ENCODE measurements at regions not wholly inside any gene's neighbourhood (a gene's known extent, or its start where the extent isn't known, plus 50 kb on each side); places are given as distances from the start of the nearest gene placed in this dataset.

DNA sequence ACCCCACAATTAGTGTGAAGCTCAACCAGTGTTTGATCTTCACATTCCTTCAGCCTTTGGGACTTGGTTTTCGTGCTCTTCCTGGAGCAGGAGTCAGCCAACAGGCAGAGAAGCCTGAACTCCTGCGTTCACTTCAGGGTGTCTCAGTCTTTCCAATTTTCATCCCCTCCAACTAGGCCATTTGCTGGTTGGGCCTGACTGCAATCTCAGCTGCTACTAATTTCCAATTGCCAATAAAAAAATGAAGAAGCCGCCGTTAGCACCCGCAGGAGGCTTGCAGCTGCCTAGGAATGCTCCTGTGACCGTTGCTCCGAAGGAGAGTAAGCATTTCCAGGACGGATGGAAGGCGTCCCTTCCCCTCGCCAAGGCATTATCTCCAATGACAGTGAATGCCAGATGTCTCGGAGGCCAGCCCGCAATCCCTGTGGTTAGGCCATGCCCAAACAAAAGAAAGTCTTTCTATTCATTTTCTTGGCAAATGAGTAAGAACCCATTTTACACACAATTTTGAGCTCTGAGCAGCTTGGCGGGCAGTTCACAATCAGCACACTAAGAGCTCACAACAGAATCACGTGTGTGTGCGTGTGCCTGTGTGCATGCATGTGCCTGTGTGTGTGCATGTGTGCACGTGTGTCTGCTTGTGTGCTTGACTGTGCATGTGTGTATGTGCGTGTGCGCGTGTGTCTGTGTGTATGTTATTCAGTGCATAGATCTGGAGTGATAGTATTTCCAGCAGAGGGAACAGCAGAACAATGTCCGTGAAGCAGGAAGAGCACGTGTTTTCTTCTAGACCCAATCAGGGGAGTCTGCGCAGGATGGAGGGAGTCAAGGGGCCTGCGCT lies 301.2 kb downstream of the SMOC2 start:
- TF ChIP-seq GATA2 (IDR thresholded peaks at IDR 0.05; ENCODE audit: low read depth, low read length) (no peak), GATA3 (IDR thresholded peaks at IDR 0.05; ENCODE audit: low read depth, low read length) (no peak)

All from SH-SY5Y (cell line).